GM21367 (cell line): ENCODE measurements at regions not wholly inside any gene's neighbourhood (a gene's known extent, or its start where the extent isn't known, plus 50 kb on each side); places are given as distances from the start of the nearest gene placed in this dataset.
A peak's percentile ranks its signal among the peaks of the same experiment; 100 is the strongest.

Experiments used
- ATAC-seq: cut with Tn5 transposase; IDR thresholded peaks from one replicate; pipeline ENCODE4 v1.9.1; 2021; ENCODE audit not compliant: unreplicated experiment

- no peak for ATAC-seq
Observed at GRCh38 chr3:27593173-27593572, 109.0 kb upstream of the SLC4A7 start.

GRCh38 chr3:27591312-27592210 lies 107.4 kb upstream of the SLC4A7 start:
- peak; percentile 59 for ATAC-seq

GRCh38 chr3:27590437-27591298 lies 106.5 kb upstream of the SLC4A7 start:
- ATAC-seq: peak; percentile 47

- ATAC-seq: no peak
Observed at GRCh38 chr3:27589795-27590194, 105.6 kb upstream of the SLC4A7 start.

- ATAC-seq: no peak
Observed at GRCh38 chr3:27585429-27585828, 101.2 kb upstream of the SLC4A7 start.

GRCh38 chr3:27584874-27585273 lies 100.7 kb upstream of the SLC4A7 start:
- ATAC-seq: no peak

GRCh38 chr3:27581852-27582251 lies 97.7 kb upstream of the SLC4A7 start:
- ATAC-seq: no peak

- no peak for ATAC-seq
Observed at GRCh38 chr3:27578032-27578431, 93.8 kb upstream of the SLC4A7 start.

GRCh38 chr3:27577504-27577903 lies 93.3 kb upstream of the SLC4A7 start:
- no peak for ATAC-seq

- ATAC-seq: no peak
Observed at GRCh38 chr3:27576171-27576570, 92.0 kb upstream of the SLC4A7 start.

- no peak for ATAC-seq
Observed at GRCh38 chr3:27575499-27575898, 91.3 kb upstream of the SLC4A7 start.

- no peak for ATAC-seq
Observed at GRCh38 chr3:27574438-27574795, 90.2 kb upstream of the SLC4A7 start.

- ATAC-seq: no peak
Observed at GRCh38 chr3:27573780-27574437, 89.7 kb upstream of the SLC4A7 start.

- no peak for ATAC-seq
Observed at GRCh38 chr3:27573138-27573537, 89.0 kb upstream of the SLC4A7 start.

- no peak for ATAC-seq
Observed at GRCh38 chr3:27571345-27571744, 87.2 kb upstream of the SLC4A7 start.

- no peak for ATAC-seq
Observed at GRCh38 chr3:27570421-27571106, 86.4 kb upstream of the SLC4A7 start.

- no peak for ATAC-seq
Observed at GRCh38 chr3:27568393-27568792, 84.2 kb upstream of the SLC4A7 start.

GRCh38 chr3:27567251-27567650 lies 83.1 kb upstream of the SLC4A7 start:
- ATAC-seq: no peak

- no peak for ATAC-seq
Observed at GRCh38 chr3:27565201-27565852, 81.1 kb upstream of the SLC4A7 start.

GRCh38 chr3:27561576-27561975 lies 77.4 kb upstream of the SLC4A7 start:
- no peak for ATAC-seq
